Endothelial cell of umbilical vein (primary cell): ENCODE measurements at regions not wholly inside any gene's neighbourhood (a gene's known extent, or its start where the extent isn't known, plus 50 kb on each side); places are given as distances from the start of the nearest gene placed in this dataset.

Source experiments
- CTCF ChIP-seq, 2 donors: IDR thresholded peaks; 1 replicate in 1 of 2; 2 replicates in 1 of 2; pipeline ENCODE4 v1.5.1; 2011; ENCODE audit warnings: low read length in 2 of 2, mild to moderate bottlenecking in 2 of 2, moderate library complexity in 2 of 2, control low read depth in 1 of 2, inconsistent platforms in 1 of 2, low read depth in 1 of 2; ENCODE audit not compliant: insufficient read depth in 1 of 2; ENCODE audit errors: extremely low read depth in 1 of 2
- EZH2 ChIP-seq: IDR thresholded peaks from 2 replicates; pipeline ENCODE4 v1.6.1; 2012; ENCODE audit warnings: borderline replicate concordance, low read depth, mild to moderate bottlenecking, moderate library complexity, low read length, inconsistent platforms; ENCODE audit not compliant: severe bottlenecking
- GATA2 ChIP-seq: IDR thresholded peaks from 2 replicates; pipeline ENCODE4 v1.7.0; 2011; ENCODE audit warnings: low read depth, mild to moderate bottlenecking, moderate library complexity, mixed read lengths, low read length; ENCODE audit not compliant: insufficient read length, insufficient read depth
- JUN ChIP-seq: IDR thresholded peaks from 2 replicates; pipeline ENCODE4 v1.6.1; 2011; ENCODE audit warnings: borderline replicate concordance, low read depth; ENCODE audit not compliant: insufficient read length, insufficient read depth
- MYC ChIP-seq: IDR thresholded peaks from one replicate; pipeline ENCODE4 v1.6.1; 2011; ENCODE audit warnings: mild to moderate bottlenecking, low read depth, low read length
- POLR2A ChIP-seq: IDR thresholded peaks from 2 replicates; pipeline ENCODE4 v1.6.1; 2012; ENCODE audit warnings: low read depth, mild to moderate bottlenecking, control low read depth, low read length
- POLR2AphosphoS5 ChIP-seq: IDR thresholded peaks from 2 replicates; pipeline ENCODE4 v1.6.1; 2012; ENCODE audit warnings: low read depth, mild to moderate bottlenecking, control low read depth, low read length, moderate library complexity; ENCODE audit not compliant: insufficient read depth

DNA sequence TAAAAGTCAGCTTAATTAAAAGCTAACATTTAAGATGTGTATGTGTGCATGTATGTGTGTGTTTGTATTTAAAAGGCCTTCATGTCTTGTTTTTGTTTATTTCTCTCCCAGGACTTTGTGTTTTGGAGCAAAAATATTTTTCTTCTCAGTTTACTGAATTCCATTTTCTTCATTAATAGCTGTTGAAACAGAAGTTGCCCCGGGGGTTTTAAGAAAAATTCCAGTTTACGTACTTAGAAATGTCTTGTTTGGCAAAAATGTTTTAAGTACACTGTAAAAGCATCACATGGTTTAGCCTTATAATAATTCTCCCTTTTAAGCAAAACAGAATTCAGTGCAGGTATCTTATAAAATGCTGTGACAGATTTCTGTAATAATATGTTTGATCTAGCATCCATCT lies 1233.0 kb upstream of the NRXN1 start:
- no peak for TF ChIP-seq POLR2A
- no peak for TF ChIP-seq CTCF (IDR thresholded peaks at IDR 0.05; ENCODE audit: extremely low read depth in 1 of 2, insufficient read depth in 1 of 2, low read depth in 1 of 2, low read length in 2 of 2)
- no peak for TF ChIP-seq POLR2AphosphoS5
- TF ChIP-seq GATA2, result no peak
- TF ChIP-seq MYC, result no peak
- TF ChIP-seq EZH2, result no peak
- TF ChIP-seq JUN, result no peak
